Neural crest cell (in vitro differentiated cells): ENCODE measurements at regions not wholly inside any gene's neighbourhood (a gene's known extent, or its start where the extent isn't known, plus 50 kb on each side); places are given as distances from the start of the nearest gene placed in this dataset.

Source experiments
- DNase-seq: peaks from one replicate; pipeline ENCODE4 v3.0.0; 2021; ENCODE audit warnings: low read depth, mixed read lengths, low spot score
- H3K27ac Mint-ChIP-seq: one replicate; pipeline ENCODE4 v1.8.0; 2021; ENCODE audit warnings: mild to moderate bottlenecking, mixed read lengths; ENCODE audit not compliant: unreplicated experiment
- H3K27me3 Mint-ChIP-seq: 2 replicates; pipeline ENCODE4 v1.8.0; 2021; ENCODE audit warnings: low read depth, mild to moderate bottlenecking, mixed read lengths
- H3K36me3 Mint-ChIP-seq: 2 replicates; pipeline ENCODE4 v1.8.0; 2021; ENCODE audit warnings: low read depth, mild to moderate bottlenecking, mixed read lengths
- H3K4me1 Mint-ChIP-seq: 2 replicates; pipeline ENCODE4 v1.8.0; 2021; ENCODE audit warnings: mixed read lengths
- H3K4me3 Mint-ChIP-seq: one replicate; pipeline ENCODE4 v1.8.0; 2021; ENCODE audit warnings: mild to moderate bottlenecking, mixed read lengths
- H3K9me3 Mint-ChIP-seq: 2 replicates; pipeline ENCODE4 v1.8.0; 2021; ENCODE audit warnings: mixed read lengths
- CTCF ChIP-seq: fragments of 200-600 bp; sonication (generic); conservative IDR thresholded peaks from 2 replicates; pipeline ENCODE4 v1.5.0; 2021; ENCODE audit warnings: antibody characterized with exemption, mild to moderate bottlenecking

DNA sequence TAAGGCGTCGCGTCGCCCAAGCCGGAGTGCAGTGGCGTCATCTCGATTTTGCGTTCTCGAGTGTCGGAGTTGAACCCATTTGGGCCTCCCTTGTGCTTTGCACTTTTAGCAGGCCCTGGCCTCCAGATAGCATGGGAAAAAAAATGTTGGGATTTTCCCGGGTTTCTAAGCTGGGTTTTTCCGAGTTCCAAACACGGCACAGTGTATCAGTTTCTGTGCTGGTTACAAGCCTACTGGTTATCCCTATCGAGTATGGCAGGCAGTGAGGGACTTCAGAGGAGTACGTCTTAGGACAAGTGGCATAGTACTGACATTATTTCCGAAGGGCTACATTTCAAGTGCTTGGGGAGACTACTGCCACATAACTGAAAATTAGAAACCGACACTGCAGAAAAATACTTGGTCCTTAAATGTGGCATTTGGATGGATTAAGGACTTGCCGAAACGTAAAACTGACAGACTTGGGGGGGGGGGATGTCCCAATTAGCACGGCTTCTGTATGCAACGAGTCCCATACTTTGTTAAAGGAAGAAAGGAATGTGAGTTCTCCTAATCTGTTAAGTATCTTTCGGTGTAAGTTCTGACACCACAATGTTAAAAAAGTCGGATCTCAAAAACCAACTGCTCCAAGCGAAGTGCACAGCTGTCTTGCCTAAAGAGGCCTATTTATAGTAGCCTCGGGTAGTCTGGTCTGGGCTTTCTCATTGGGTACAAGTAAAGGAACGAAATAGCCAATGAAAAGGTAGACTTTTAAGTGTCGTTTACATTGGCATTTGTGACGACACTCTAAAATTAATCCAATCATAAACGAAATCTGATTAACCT, 70.2 kb downstream of the HFE start:
- Mint-ChIP-seq H3K36me3 (peaks cover 6% of the 10 kb centered on the region), H3K27me3 (peaks cover 18% of the 10 kb centered on the region), H3K4me3 (peak overlapping the region; percentile 95), H3K9me3 (no peaks in the 10 kb centered on the region), H3K27ac (peak overlapping the region; percentile 94), H3K4me1 (peaks cover 35% of the 10 kb centered on the region)
- peak; percentile 63 for DNase-seq
- no peak for TF ChIP-seq CTCF

- peak; percentile 66 for DNase-seq
- peak overlapping the region; percentile 95 for H3K4me3 Mint-ChIP-seq
- peaks cover 35% of the 10 kb centered on the region for H3K4me1 Mint-ChIP-seq
- H3K9me3 Mint-ChIP-seq = no peaks in the 10 kb centered on the region
- H3K36me3 Mint-ChIP-seq = peaks cover 6% of the 10 kb centered on the region
- peak overlapping the region; percentile 92 for H3K27ac Mint-ChIP-seq
- no peak for TF ChIP-seq CTCF
- H3K27me3 Mint-ChIP-seq = peaks cover 18% of the 10 kb centered on the region
Measured at GRCh38 chr6:26158076-26158580, 70.9 kb downstream of the HFE start.

DNA sequence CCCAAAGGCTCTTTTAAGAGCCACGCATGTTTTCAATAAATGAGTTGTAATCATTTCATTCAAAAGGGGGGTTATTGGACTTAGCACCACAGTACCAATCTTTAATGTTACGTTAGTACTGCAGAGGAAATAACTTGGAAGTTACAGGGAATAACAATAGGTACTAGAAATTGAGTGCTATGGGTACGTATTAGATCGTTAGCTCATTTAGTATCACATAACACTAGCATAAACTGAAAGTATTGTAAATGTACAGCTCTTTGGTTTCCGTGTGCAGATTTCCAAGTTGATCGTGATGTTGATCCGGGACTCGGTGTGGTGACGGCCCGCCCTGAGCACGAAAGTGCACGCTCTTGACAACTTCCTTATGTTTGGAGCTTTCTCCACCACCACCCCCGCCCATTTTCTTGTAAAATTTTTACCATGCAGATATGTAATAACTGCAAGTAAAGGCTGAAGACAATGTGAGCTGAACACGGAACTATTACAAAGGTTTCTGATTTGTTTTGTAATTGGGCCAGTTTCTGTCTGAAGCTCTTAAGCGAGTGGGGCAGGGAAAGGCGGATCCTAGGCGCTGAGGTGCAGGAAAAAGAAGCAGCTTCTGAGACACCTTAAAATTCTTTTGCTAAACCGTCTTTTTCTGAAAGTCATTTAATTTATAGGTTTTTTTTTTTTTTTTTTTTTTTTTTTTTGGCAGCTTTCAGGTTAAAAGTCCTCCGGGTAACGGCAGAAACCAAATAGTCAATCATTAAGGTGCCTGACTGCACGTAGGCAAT, 71.5 kb downstream of the HFE start:
- Mint-ChIP-seq H3K4me3 (peak overlapping the region; percentile 95), H3K27ac (peak overlapping the region; percentile 92), H3K36me3 (peaks cover 6% of the 10 kb centered on the region), H3K9me3 (no peaks in the 10 kb centered on the region), H3K27me3 (peaks cover 18% of the 10 kb centered on the region), H3K4me1 (peaks cover 35% of the 10 kb centered on the region)
- no peak for TF ChIP-seq CTCF
- DNase-seq = no peak

DNA sequence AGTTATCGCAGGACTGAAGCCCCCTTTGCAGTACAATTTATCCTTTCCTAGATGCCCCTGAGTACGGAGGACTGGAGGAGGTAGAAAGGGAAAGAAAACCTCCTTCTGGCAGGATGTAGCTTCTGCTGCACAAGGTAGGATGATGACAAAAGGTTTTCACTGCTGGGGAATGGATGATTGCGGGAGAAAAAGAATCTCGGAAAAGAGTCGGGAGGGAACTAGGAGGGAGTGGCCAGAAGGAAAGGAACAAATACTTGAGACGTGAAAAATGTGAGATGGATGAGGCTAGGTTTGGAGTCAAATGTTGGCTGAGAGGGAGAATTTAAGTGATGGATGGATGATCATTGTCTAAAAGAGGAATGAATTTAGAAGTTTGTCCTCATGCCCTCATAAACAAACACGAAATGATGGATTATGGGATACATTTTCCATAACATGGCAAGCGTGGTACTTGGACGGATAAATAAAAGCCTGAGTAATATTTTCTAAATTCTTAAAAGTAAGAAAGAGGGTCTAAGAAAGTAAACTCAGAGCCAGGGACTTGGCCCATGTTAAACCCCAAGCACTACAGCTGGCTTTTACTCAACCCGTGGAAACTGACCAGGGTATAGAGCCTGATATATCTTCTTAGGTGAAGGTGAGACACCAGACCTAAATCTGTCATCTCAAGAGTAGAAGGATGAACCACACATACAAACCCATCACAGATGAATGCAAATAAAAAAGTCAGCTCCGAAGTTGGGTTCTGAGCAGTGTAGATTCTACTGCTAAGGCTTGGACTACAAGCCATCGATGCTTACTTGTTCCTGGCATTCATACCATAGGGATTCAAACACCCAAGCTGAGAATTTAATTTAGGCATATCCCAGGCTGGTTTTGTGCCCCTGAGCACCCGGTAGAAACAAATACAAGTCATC, 72.4 kb downstream of the HFE start:
- Mint-ChIP-seq H3K27me3 (peaks cover 18% of the 10 kb centered on the region), H3K36me3 (peaks cover 6% of the 10 kb centered on the region), H3K4me3 (peak overlapping the region; percentile 95), H3K4me1 (peaks cover 35% of the 10 kb centered on the region), H3K27ac (peak overlapping the region; percentile 92), H3K9me3 (no peaks in the 10 kb centered on the region)
- DNase-seq = no peak
- TF ChIP-seq CTCF = no peak

GRCh38 chr6:26161322-26161721, 74.1 kb downstream of the HFE start:
- peaks cover 30% of the 10 kb centered on the region for H3K4me1 Mint-ChIP-seq
- no peak for TF ChIP-seq CTCF
- H3K4me3 Mint-ChIP-seq = peak overlapping the region; percentile 95
- peaks cover 14% of the 10 kb centered on the region for H3K27me3 Mint-ChIP-seq
- DNase-seq = no peak
- peaks cover 10% of the 10 kb centered on the region for H3K36me3 Mint-ChIP-seq
- H3K9me3 Mint-ChIP-seq = no peaks in the 10 kb centered on the region
- no peak overlapping the region for H3K27ac Mint-ChIP-seq
